ENCODE measurements at regions not wholly inside any gene's neighbourhood (a gene's known extent, or its start where the extent isn't known, plus 50 kb on each side); places are given as distances from the start of the nearest gene placed in this dataset.

GRCh38 chr2:21668078-21668710 lies 544.4 kb downstream of the TDRD15 start:
- H3K27ac Mint-ChIP-seq, result no peak overlapping the region
- TF ChIP-seq, protein P1, sequence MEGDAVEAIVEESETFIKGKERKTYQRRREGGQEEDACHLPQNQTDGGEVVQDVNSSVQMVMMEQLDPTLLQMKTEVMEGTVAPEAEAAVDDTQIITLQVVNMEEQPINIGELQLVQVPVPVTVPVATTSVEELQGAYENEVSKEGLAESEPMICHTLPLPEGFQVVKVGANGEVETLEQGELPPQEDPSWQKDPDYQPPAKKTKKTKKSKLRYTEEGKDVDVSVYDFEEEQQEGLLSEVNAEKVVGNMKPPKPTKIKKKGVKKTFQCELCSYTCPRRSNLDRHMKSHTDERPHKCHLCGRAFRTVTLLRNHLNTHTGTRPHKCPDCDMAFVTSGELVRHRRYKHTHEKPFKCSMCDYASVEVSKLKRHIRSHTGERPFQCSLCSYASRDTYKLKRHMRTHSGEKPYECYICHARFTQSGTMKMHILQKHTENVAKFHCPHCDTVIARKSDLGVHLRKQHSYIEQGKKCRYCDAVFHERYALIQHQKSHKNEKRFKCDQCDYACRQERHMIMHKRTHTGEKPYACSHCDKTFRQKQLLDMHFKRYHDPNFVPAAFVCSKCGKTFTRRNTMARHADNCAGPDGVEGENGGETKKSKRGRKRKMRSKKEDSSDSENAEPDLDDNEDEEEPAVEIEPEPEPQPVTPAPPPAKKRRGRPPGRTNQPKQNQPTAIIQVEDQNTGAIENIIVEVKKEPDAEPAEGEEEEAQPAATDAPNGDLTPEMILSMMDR (conservative IDR thresholded peaks at IDR 0.05), result no peak
- H3K4me1 Mint-ChIP-seq (ENCODE audit: unreplicated experiment), result no peaks in the 10 kb centered on the region
- H3K4me3 Mint-ChIP-seq, result no peak overlapping the region
- DNase-seq (ENCODE audit: extremely low spot score, unreplicated experiment), result no peak
- peaks cover 2% of the 10 kb centered on the region for H3K27me3 Mint-ChIP-seq
- H3K9me3 Mint-ChIP-seq, result no peaks in the 10 kb centered on the region
- H3K36me3 Mint-ChIP-seq, result no peaks in the 10 kb centered on the region

- Mint-ChIP-seq H3K4me1 (ENCODE audit: unreplicated experiment) (no peaks in the 10 kb centered on the region), H3K27ac (no peak overlapping the region), H3K9me3 (peaks cover 4% of the 10 kb centered on the region), H3K36me3 (no peaks in the 10 kb centered on the region), H3K4me3 (no peak overlapping the region), H3K27me3 (peaks cover 7% of the 10 kb centered on the region)
- TF ChIP-seq, protein P1 (conservative IDR thresholded peaks at IDR 0.05), result no peak
- no peak for DNase-seq (ENCODE audit: extremely low spot score, unreplicated experiment)
Measured at GRCh38 chr2:21676041-21676440, 552.3 kb downstream of the TDRD15 start.

DNA sequence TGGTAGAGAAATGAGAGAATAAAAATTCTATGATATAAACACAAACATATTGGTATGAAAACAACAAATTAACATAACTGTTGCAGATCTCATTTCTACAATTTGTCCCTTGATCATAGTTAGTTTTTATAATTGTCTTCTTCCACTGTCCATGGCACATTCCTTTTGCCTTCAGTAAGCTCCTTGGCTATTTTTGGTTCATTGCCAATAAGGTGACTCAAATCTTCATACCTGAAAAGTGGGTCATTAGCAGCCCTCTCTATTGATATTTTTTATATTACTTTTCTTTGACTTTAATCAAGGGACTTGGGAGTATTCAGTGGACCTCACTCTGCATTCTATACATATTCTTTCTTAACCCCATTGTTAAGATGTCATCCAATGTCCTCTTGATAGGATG lies 552.9 kb downstream of the TDRD15 start:
- peaks cover 4% of the 10 kb centered on the region for H3K9me3 Mint-ChIP-seq
- H3K4me3 Mint-ChIP-seq, result no peak overlapping the region
- DNase-seq (ENCODE audit: extremely low spot score, unreplicated experiment), result no peak
- TF ChIP-seq, protein P1 (conservative IDR thresholded peaks at IDR 0.05), result no peak
- no peaks in the 10 kb centered on the region for H3K4me1 Mint-ChIP-seq (ENCODE audit: unreplicated experiment)
- no peaks in the 10 kb centered on the region for H3K36me3 Mint-ChIP-seq
- peaks cover 7% of the 10 kb centered on the region for H3K27me3 Mint-ChIP-seq
- no peak overlapping the region for H3K27ac Mint-ChIP-seq

DNA sequence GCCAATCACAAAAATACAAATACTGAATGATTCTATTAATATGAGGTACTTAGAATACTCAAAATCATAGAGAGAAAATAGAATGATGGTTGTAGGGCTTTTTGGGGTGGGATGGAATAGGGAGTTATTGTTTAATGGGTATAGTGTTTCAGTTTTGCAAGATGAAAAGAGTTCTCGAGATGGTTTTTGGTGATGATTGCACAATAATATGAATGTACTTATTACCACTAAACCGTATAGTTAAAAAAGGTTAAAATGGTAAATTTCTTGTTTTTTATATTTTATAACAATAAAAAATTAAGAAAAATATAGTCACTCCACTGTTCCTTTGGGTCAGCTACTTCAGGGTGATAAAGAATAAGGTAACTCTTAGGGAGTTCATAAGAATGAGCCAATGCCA lies 560.1 kb downstream of the TDRD15 start:
- Mint-ChIP-seq H3K27me3 (no peaks in the 10 kb centered on the region), H3K4me1 (ENCODE audit: unreplicated experiment) (no peaks in the 10 kb centered on the region), H3K36me3 (no peaks in the 10 kb centered on the region), H3K4me3 (no peak overlapping the region), H3K27ac (no peak overlapping the region), H3K9me3 (peaks cover 4% of the 10 kb centered on the region)
- DNase-seq (ENCODE audit: extremely low spot score, unreplicated experiment), result no peak
- TF ChIP-seq, protein P1 (conservative IDR thresholded peaks at IDR 0.05), result no peak

DNA sequence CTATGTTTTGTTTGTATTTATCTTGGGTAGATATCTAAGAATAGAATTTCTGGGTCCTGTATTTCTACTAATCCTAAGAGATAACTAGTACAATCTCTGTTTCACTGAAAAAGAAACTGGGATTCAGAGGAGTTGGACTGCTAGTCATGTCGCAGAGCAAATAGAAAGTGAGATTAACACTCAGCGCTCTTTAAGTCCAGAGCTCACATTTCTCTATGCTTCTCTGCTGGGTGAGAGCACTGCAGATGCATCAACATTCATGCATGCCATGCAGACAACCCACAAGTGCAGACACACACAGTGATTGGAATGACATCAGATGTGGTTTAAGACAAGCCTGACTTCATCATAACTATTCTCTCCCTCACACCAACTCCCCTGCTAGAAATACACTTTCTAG lies 563.8 kb downstream of the TDRD15 start:
- no peak overlapping the region for H3K4me3 Mint-ChIP-seq
- no peak for DNase-seq (ENCODE audit: extremely low spot score, unreplicated experiment)
- H3K27me3 Mint-ChIP-seq, result no peaks in the 10 kb centered on the region
- TF ChIP-seq, protein P1 (conservative IDR thresholded peaks at IDR 0.05), result no peak
- H3K36me3 Mint-ChIP-seq, result no peaks in the 10 kb centered on the region
- H3K27ac Mint-ChIP-seq, result no peak overlapping the region
- H3K9me3 Mint-ChIP-seq, result no peaks in the 10 kb centered on the region
- H3K4me1 Mint-ChIP-seq (ENCODE audit: unreplicated experiment), result no peaks in the 10 kb centered on the region

DNA sequence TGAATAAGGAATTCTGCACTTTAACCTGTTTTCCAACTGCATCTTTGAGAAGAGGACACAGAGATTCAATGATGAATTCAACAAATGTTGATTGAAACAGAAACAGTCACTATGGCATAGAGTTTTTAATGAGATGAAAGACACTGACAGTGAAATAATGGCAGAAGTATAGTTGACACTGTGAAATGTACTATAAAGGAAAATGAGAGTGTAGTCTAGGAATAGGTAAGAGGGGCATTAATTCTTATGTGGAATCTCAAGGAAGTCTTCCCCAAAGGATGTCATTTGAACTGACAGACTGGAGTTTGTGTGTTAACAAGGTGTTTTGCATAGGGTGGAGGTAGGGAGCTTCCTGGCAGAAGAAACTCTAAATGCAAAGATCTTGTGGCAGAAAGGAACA lies 566.2 kb downstream of the TDRD15 start:
- Mint-ChIP-seq H3K36me3 (no peaks in the 10 kb centered on the region), H3K27me3 (no peaks in the 10 kb centered on the region), H3K9me3 (no peaks in the 10 kb centered on the region), H3K4me1 (ENCODE audit: unreplicated experiment) (no peaks in the 10 kb centered on the region), H3K27ac (no peak overlapping the region), H3K4me3 (no peak overlapping the region)
- no peak for DNase-seq (ENCODE audit: extremely low spot score, unreplicated experiment)
- TF ChIP-seq, protein P1 (conservative IDR thresholded peaks at IDR 0.05), result no peak
